Left colon (tissue), 2 donors: ENCODE measurements at regions not wholly inside any gene's neighbourhood (a gene's known extent, or its start where the extent isn't known, plus 50 kb on each side); places are given as distances from the start of the nearest gene placed in this dataset.

ENCODE experiments used
- ATAC-seq: fragments of 200-7000 bp; cut with Tn5 transposase; one replicate; pipeline ENCODE4 v1.9.1; 2020; ENCODE audit warnings: mild to moderate bottlenecking, moderate library complexity
- DNase-seq, 2 donors: peaks; one replicate each; pipeline ENCODE4 v3.0.0-alpha.2; 2020
- intact Hi-C, 2 donors: fragments of 100-400 bp; cut with DNase I in 1 of 2; cut with micrococcal nuclease in 1 of 2; formaldehyde crosslinking; loops; one replicate each; pipeline versions ENCODE4 v1.11.2 to v1.14.0; 2022; cut with DNase I, micrococcal nuclease
- donor health status: DM: no; HTN: no; CAD: no.
- donor health status: DM: yes; HTN: yes; CAD: no.

GRCh38 chr22:47392054-47392347 lies 629.6 kb downstream of the TBC1D22A start:
- intact Hi-C loops, result no loop called here
- no peak for ATAC-seq
- DNase-seq, result no peak

- ATAC-seq, result no peak
- intact Hi-C loops, result no loop called here
- no peak for DNase-seq
Measured at GRCh38 chr22:47391169-47392053, 629.0 kb downstream of the TBC1D22A start.

DNA sequence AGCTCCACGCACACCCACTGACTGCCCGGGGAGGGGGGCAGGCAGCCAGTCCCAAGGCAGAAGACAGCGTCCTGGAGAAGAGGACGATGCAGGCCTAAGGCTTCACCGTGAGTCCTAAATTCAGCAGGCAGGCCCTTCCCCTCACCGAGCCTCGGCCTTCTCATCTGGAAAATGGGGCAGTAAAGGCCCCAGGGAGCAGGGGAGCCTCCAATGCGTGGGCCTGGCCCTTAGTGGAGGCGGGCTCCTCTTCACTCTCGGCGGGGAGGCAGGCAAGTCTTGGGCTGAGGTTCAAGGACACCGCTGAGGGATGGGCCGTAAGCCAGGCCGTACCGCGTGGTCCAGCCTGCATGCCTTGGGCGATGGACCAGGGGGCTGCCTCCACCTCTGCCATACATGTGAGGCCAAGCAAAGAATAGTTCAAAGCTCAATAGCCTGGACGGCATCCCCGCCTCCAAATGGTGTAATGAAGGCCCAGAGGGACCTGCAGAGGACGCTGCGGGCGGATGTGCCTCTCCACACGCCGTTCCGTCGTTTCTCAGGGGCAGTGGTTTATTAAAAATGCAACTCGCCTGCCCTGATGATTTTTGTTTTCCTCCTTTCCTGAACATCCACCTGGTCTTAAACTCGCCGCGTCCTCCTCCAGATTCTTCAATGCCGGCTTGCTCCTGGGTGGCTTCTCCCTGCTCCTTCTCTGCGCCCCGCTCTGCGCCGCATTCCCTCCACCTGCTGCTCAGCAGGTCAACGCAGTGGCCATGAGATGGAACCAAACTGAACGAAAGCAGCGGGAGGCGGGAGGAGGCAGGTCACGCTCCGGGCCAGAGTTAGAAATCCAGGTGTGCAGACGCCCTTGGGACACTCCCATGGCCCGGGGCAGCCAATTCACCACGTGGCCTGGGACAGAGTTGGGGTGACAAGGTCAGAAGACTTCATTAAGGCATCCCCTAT lies 627.8 kb downstream of the TBC1D22A start:
- ATAC-seq (no peak), DNase-seq (no peak)
- intact Hi-C loops, result no loop called here

GRCh38 chr22:47389201-47389600 lies 626.8 kb downstream of the TBC1D22A start:
- DNase-seq (no peak), ATAC-seq (no peak)
- intact Hi-C loops, result no loop called here

DNA sequence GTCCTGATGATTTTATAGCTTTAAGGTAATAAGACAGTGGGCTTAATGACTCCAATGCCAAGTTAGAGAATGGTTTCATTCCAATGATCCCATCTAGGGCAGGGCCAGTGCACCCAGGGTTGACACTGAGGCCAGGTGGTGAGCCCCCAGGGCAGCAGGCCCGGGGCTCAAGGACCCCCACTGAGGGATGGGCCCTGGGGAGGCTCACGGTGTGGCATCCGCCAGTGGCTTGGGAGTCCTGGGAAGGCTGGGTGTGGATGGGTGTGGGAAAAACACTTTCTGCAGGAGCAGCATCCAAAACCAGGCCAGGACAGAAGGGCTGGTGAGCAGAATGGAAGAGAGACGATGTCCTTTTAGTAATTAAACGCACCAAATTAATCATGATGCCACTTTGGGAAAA lies 626.3 kb downstream of the TBC1D22A start:
- DNase-seq (no peak), ATAC-seq (no peak)
- intact Hi-C loops, result no loop called here

- ATAC-seq (no peak), DNase-seq (no peak)
- intact Hi-C loops, result no loop called here
Measured at GRCh38 chr22:47388331-47388730, 625.9 kb downstream of the TBC1D22A start.

DNA sequence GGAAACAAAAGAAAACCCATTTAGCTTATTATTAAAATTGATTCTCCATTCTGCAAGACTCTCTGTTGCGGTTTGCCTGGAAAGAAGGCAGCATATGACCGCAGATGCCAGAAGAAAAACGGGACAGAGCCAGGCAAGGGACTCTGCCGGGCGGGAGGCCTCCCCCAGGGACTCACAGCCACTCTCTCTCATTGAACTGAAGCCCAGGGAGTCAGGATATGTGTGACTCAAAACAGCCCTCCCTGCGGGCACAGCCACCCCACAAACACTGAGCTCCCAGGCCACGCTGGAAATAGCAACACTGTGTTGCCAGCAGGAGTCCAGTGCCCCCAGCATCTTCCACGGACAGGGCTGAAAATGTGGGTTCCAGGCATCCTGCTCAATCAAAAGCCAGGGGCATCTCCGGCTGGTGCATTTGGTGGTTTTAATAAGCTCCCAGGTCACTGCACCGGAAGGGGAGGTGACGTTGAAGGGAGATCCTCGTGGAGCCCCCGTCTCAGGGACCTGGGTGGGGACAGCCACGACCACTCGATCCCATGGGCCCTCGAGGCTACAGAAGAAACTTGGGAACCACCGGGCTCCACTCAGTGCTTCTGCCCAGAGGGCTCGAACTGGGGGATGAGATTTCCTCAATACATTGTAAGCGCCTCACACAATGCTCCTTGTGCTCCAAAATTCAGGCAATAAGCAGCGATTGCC lies 624.5 kb downstream of the TBC1D22A start:
- intact Hi-C loops, result no loop called here
- ATAC-seq (no peak), DNase-seq (no peak)

GRCh38 chr22:47384977-47385376 lies 622.5 kb downstream of the TBC1D22A start:
- intact Hi-C loops, result no loop called here
- no peak for ATAC-seq
- no peak for DNase-seq

- intact Hi-C loops, result no loop called here
- ATAC-seq, result no peak
- no peak for DNase-seq
Measured at GRCh38 chr22:47382164-47382890, 619.9 kb downstream of the TBC1D22A start.

- no peak for ATAC-seq
- intact Hi-C loops, result no loop called here
Measured at GRCh38 chr22:47381240-47381639, 618.8 kb downstream of the TBC1D22A start.

GRCh38 chr22:47380692-47381091 lies 618.2 kb downstream of the TBC1D22A start:
- DNase-seq (no peak), ATAC-seq (no peak)
- intact Hi-C loops, result no loop called here

More at GRCh38 chr22:47381240-47381639, 618.8 kb downstream of the TBC1D22A start:
- DNase-seq, result no peak

GRCh38 chr22:47379037-47379436 lies 616.6 kb downstream of the TBC1D22A start:
- intact Hi-C loops, result no loop called here
- ATAC-seq (no peak), DNase-seq (no peak)

- no peak for DNase-seq
- no peak for ATAC-seq
- intact Hi-C loops, result no loop called here
Measured at GRCh38 chr22:47377926-47378560, 615.6 kb downstream of the TBC1D22A start.

DNA sequence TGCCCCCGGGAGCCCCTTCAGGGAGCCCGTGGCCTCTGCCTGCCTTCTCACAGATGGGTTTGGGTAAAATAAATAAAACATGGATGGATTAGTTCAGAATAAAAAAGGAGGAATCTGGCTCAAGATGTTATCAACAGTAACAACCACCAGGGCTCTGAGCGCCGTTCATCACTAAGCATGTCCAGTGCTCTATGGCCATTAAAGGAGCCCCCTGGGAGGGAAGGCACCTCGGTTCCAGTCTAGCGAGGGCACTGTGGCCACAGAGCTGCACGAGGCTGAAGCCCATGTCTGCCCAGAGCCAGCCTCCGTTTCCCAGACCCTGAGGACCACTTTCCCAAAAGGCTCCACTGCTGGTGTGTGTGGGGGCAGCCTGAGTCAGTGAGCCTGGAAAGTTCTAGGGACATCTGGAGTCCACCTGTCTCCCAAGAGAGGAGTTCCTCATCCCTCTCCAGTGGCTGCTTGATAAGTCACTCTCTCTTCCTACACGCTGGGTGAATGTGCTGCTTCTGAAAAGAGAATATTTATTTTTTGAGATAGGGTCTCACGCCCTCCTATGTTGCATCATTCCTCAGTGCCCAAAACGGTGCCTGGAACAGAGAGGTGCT lies 614.6 kb downstream of the TBC1D22A start:
- DNase-seq (no peak), ATAC-seq (no peak)
- intact Hi-C loops, result no loop called here

- intact Hi-C loops, result no loop called here
- DNase-seq (no peak), ATAC-seq (no peak)
Measured at GRCh38 chr22:47376322-47376700, 613.9 kb downstream of the TBC1D22A start.

GRCh38 chr22:47375621-47376321 lies 613.3 kb downstream of the TBC1D22A start:
- intact Hi-C loops, result no loop called here
- DNase-seq (no peak), ATAC-seq (no peak)

DNA sequence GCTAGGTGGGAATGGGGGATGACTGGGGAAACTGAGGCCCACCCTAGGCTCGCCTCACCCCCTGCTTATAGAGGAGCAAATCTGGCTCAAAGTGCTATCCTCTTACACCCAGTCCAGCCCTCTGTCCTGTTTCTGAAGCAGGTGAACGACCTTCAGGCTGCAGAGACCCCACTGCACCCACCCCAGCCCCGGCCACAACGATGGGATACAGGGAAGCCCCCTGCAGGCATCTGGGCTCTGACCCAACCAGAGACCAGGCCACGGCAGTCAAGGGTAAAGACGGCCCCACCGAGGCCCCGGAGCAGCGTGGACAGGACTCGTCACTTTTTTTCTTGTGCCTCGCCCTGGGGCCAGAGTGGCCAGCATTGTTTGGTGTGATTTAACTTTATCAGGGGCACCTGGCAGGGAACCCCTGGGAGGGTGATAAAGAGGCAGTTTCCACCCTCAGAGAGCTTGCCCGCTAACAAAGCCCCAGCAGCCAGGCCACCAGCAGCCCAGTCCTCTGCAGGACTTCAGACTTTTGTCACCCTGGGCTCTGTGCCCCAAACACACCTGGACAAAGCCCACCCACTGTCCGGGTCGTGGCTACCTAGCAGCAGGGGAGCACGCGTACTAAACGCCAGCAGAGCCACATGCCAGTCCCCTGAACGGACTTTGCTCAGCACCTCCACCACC lies 612.6 kb downstream of the TBC1D22A start:
- ATAC-seq, result no peak
- intact Hi-C loops, result no loop called here
- no peak for DNase-seq
